Caco-2 (cell line): ENCODE measurements at regions not wholly inside any gene's neighbourhood (a gene's known extent, or its start where the extent isn't known, plus 50 kb on each side); places are given as distances from the start of the nearest gene placed in this dataset.

Source experiments
- BruUV-seq: library from RNA; stranded (reverse); fragments of 400-500 nt; replicated peaks from 2 replicates; lab custom pipeline; 2021; lab: Mats Ljungman, UMichigan
- CTCF ChIA-PET: fragments of 300-600 bp; sonication (Branson Sonifier 250); formaldehyde crosslinking; loops from one replicate; lab custom pipeline; 2022; ENCODE audit warnings: antibody characterized with exemption; lab: Charles Lee
- POLR2A ChIA-PET: fragments of 300-600 bp; sonication (Branson Sonifier 250); formaldehyde crosslinking; loops from one replicate; lab custom pipeline; 2022; ENCODE audit warnings: antibody characterized with exemption; lab: Charles Lee
- DNase-seq, 2 experiments: peaks; one replicate each; pipeline versions ENCODE4 v3.0.0 to v3.0.0-alpha.2; 2020 to 2022
- H3K27me3 ChIP-seq: replicated peaks from 2 replicates; pipeline ENCODE4 v1.6.0; 2011; ENCODE audit warnings: low read length; ENCODE audit not compliant: control insufficient read depth, insufficient read depth
- H3K36me3 ChIP-seq: 2 replicates; pipeline ENCODE4 v1.5.1; 2011; ENCODE audit warnings: low read length; ENCODE audit not compliant: control insufficient read depth, insufficient read depth
- H3K4me1 ChIP-seq: fragments of 250-450 bp; sonication (Bioruptor Pico); 2 replicates; pipeline ENCODE4 v1.5.1; 2020; ENCODE audit warnings: mild to moderate bottlenecking
- H3K4me3 ChIP-seq: 2 replicates; pipeline ENCODE4 v1.5.1; 2011; ENCODE audit warnings: low read depth, mild to moderate bottlenecking, control low read depth, low read length
- H3K9me3 ChIP-seq: fragments of 250-450 bp; sonication (Bioruptor Pico); 2 replicates; pipeline ENCODE4 v1.5.1; 2020; ENCODE audit warnings: mild to moderate bottlenecking, moderate library complexity
- H3K27ac Mint-ChIP-seq: one replicate; pipeline ENCODE4 v1.8.0; 2022; ENCODE audit warnings: mixed read lengths; ENCODE audit not compliant: unreplicated experiment
- H3K27me3 Mint-ChIP-seq: one replicate; pipeline ENCODE4 v1.8.0; 2022; ENCODE audit warnings: mixed read lengths; ENCODE audit not compliant: insufficient read depth, unreplicated experiment
- H3K36me3 Mint-ChIP-seq: one replicate; pipeline ENCODE4 v1.8.0; 2022; ENCODE audit warnings: mild to moderate bottlenecking, mixed read lengths; ENCODE audit not compliant: insufficient read depth, unreplicated experiment
- H3K4me1 Mint-ChIP-seq: one replicate; pipeline ENCODE4 v1.8.0; 2022; ENCODE audit warnings: low read depth, mixed read lengths; ENCODE audit not compliant: unreplicated experiment
- H3K4me3 Mint-ChIP-seq: one replicate; pipeline ENCODE4 v1.8.0; 2022; ENCODE audit warnings: mild to moderate bottlenecking, moderate library complexity, mixed read lengths; ENCODE audit not compliant: unreplicated experiment
- H3K9me3 Mint-ChIP-seq: one replicate; pipeline ENCODE4 v1.8.0; 2022; ENCODE audit warnings: mixed read lengths; ENCODE audit not compliant: unreplicated experiment
- intact Hi-C: fragments of 100-400 bp; cut with micrococcal nuclease; formaldehyde crosslinking; loops from one replicate; pipeline ENCODE4 v1.10.0; 2022; ENCODE audit not compliant: unreplicated experiment
- TF ChIP-seq, protein P1 (sequence below), 2 experiments: fragments of 200-600 bp in 1 of 2; IDR thresholded peaks; 1 replicate in 1 of 2; 2 replicates in 1 of 2; pipeline versions ENCODE4 v1.5.1 to v1.8.0; 2011 to 2022; ENCODE audit warnings: antibody characterized with exemption in 1 of 2, control low read depth in 1 of 2, inconsistent platforms in 1 of 2, low read depth in 1 of 2, low read length in 1 of 2, mild to moderate bottlenecking in 1 of 2, moderate library complexity in 1 of 2; ENCODE audit not compliant: insufficient read depth in 1 of 2, severe bottlenecking in 1 of 2, unreplicated experiment in 1 of 2

DNA sequence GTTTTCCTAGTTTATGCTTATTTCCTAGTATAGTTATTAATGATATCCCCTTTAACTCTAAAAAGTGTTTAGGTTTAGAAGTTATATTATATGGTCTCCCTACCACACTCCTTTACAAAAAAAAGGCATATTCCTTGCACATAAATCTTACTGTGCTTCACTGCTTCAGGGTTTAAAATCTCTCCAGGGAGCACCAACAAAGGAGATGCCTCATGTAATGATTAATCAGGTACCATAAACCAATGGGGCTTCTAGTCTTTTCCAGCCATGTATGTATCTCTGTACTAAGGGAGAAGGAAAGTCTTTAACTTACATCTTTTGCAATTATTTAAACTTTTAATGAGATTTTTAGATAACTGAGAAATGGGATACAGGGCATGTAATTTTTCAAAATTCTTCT, 91.5 kb upstream of the RBMS3 start:
- Mint-ChIP-seq H3K27ac (no peak overlapping the region), H3K9me3 (peaks cover 36% of the 10 kb centered on the region), H3K27me3 (no peaks in the 10 kb centered on the region), H3K4me3 (no peak overlapping the region), H3K4me1 (peaks cover 6% of the 10 kb centered on the region), H3K36me3 (no peaks in the 10 kb centered on the region)
- H3K36me3 ChIP-seq, result no peaks in the 10 kb centered on the region
- intact Hi-C loops, result no loop called here
- ChIA-PET CTCF (no interaction called here), POLR2A (no interaction called here)
- no peak overlapping the region for H3K4me3 ChIP-seq
- TF ChIP-seq, protein P1, sequence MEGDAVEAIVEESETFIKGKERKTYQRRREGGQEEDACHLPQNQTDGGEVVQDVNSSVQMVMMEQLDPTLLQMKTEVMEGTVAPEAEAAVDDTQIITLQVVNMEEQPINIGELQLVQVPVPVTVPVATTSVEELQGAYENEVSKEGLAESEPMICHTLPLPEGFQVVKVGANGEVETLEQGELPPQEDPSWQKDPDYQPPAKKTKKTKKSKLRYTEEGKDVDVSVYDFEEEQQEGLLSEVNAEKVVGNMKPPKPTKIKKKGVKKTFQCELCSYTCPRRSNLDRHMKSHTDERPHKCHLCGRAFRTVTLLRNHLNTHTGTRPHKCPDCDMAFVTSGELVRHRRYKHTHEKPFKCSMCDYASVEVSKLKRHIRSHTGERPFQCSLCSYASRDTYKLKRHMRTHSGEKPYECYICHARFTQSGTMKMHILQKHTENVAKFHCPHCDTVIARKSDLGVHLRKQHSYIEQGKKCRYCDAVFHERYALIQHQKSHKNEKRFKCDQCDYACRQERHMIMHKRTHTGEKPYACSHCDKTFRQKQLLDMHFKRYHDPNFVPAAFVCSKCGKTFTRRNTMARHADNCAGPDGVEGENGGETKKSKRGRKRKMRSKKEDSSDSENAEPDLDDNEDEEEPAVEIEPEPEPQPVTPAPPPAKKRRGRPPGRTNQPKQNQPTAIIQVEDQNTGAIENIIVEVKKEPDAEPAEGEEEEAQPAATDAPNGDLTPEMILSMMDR (IDR thresholded peaks at IDR 0.05; ENCODE audit: insufficient read depth in 1 of 2, low read depth in 1 of 2, low read length in 1 of 2, severe bottlenecking in 1 of 2, unreplicated experiment in 1 of 2), result no peak
- DNase-seq, result no peak
- H3K27me3 ChIP-seq, result no peaks in the 10 kb centered on the region
- no peaks in the 10 kb centered on the region; the same call in 1 of the 2 replicates for H3K4me1 ChIP-seq
- BruUV-seq, result no TSS peak
- 0 out of 2 replicates have a peak, but pooled peaks cover 3% of the 10 kb centered on the region for H3K9me3 ChIP-seq

DNA sequence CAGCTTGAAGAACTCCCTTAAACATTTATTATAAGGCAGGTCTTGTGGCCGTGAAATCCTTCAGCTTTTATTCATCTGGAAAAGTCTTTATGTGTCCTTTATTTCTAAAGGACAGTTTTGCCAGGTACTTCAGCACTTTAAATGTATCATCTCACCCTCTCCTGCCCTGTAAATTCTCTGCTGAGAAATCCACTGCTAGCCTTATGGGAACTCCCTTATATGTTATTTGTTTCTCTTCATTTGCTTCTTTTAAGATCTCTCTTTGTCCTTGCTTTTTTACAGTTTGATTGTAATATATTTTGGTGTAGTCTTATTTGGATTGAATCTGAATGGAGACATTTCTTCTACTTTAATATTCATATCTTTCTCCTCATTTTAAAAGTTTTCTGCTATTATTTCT, 86.7 kb upstream of the RBMS3 start:
- Mint-ChIP-seq H3K27me3 (no peaks in the 10 kb centered on the region), H3K27ac (no peak overlapping the region), H3K4me1 (no peaks in the 10 kb centered on the region), H3K4me3 (no peak overlapping the region), H3K36me3 (no peaks in the 10 kb centered on the region), H3K9me3 (peaks cover 39% of the 10 kb centered on the region)
- no peaks in the 10 kb centered on the region for H3K36me3 ChIP-seq
- no peaks in the 10 kb centered on the region; the same call in 1 of the 2 replicates for H3K4me1 ChIP-seq
- CTCF ChIA-PET, result no interaction called here
- H3K27me3 ChIP-seq, result no peaks in the 10 kb centered on the region
- no peak for DNase-seq
- H3K9me3 ChIP-seq, result 0 out of 2 replicates have a peak, but pooled peaks cover 3% of the 10 kb centered on the region
- TF ChIP-seq, protein P1 (IDR thresholded peaks at IDR 0.05; ENCODE audit: insufficient read depth in 1 of 2, low read depth in 1 of 2, low read length in 1 of 2, severe bottlenecking in 1 of 2, unreplicated experiment in 1 of 2), result no peak
- no peak overlapping the region for H3K4me3 ChIP-seq
- intact Hi-C loops, result no loop called here
- no TSS peak for BruUV-seq
- POLR2A ChIA-PET, result no interaction called here

DNA sequence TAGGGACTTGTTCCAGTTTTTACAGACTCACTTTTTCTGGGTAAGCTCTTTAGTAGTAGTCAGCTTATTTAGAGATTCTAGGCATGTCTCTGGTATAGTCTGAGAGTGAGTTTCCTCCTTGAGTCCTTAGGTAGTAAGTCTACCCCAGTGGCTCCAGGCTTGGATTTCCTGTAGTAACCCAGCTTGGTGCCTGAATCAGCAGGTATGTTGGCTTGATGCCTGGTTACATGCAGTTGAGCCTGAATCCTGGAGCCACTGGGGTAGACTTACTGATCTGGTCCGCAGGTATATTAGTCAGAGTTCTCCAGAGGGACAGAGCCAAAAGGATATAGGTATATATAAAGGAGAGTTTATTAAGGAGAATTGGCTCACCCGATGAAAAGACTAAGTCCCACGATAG, 85.8 kb upstream of the RBMS3 start:
- Mint-ChIP-seq H3K9me3 (peaks cover 39% of the 10 kb centered on the region), H3K4me1 (no peaks in the 10 kb centered on the region), H3K27ac (no peak overlapping the region), H3K27me3 (no peaks in the 10 kb centered on the region), H3K36me3 (no peaks in the 10 kb centered on the region), H3K4me3 (no peak overlapping the region)
- no TSS peak for BruUV-seq
- DNase-seq, result no peak
- TF ChIP-seq, protein P1 (IDR thresholded peaks at IDR 0.05; ENCODE audit: insufficient read depth in 1 of 2, low read depth in 1 of 2, low read length in 1 of 2, severe bottlenecking in 1 of 2, unreplicated experiment in 1 of 2), result no peak
- Histone ChIP-seq H3K27me3 (no peaks in the 10 kb centered on the region), H3K9me3 (0 out of 2 replicates have a peak, but pooled peaks cover 3% of the 10 kb centered on the region), H3K4me3 (no peak overlapping the region), H3K4me1 (no peaks in the 10 kb centered on the region), H3K36me3 (no peaks in the 10 kb centered on the region)
- CTCF ChIA-PET, result no interaction called here
- POLR2A ChIA-PET, result no interaction called here
- intact Hi-C loops, result no loop called here
